Astrocyte (in vitro differentiated cells and primary cell): ENCODE measurements at regions not wholly inside any gene's neighbourhood (a gene's known extent, or its start where the extent isn't known, plus 50 kb on each side); places are given as distances from the start of the nearest gene placed in this dataset.

Source experiments
- CTCF ChIP-seq: IDR thresholded peaks from 2 replicates; pipeline ENCODE4 v1.5.1; 2011; ENCODE audit warnings: low read depth, mild to moderate bottlenecking, inconsistent platforms, low read length, moderate library complexity; ENCODE audit not compliant: insufficient read depth
- EZH2 ChIP-seq: IDR thresholded peaks from 2 replicates; pipeline ENCODE4 v1.6.1; 2012; ENCODE audit warnings: mild to moderate bottlenecking, low read length, inconsistent platforms; ENCODE audit not compliant: insufficient read depth

- no peak for TF ChIP-seq CTCF
- no peak for TF ChIP-seq EZH2
Measured at GRCh38 chr6:81933089-81933488, 180.6 kb upstream of the TENT5A start.
